PC-9 (cell line): ENCODE measurements at regions not wholly inside any gene's neighbourhood (a gene's known extent, or its start where the extent isn't known, plus 50 kb on each side); places are given as distances from the start of the nearest gene placed in this dataset.

ENCODE experiments used
- BruUV-seq: library from RNA; stranded (reverse); fragments of 400-500 nt; replicated peaks from 2 replicates; lab custom pipeline; 2021; lab: Mats Ljungman, UMichigan
- CTCF ChIA-PET: fragments of 300-600 bp; sonication (Branson Sonifier 250); formaldehyde crosslinking; loops from one replicate; lab custom pipeline; 2022; ENCODE audit warnings: antibody characterized with exemption; lab: Charles Lee
- POLR2A ChIA-PET: fragments of 300-600 bp; sonication (Branson Sonifier 250); formaldehyde crosslinking; loops from one replicate; lab custom pipeline; 2022; ENCODE audit warnings: antibody characterized with exemption; ENCODE audit not compliant: unreplicated experiment; lab: Charles Lee
- DNase-seq, 2 experiments: peaks; one replicate each; pipeline versions ENCODE4 v3.0.0 to v3.0.0-alpha.2; 2015 to 2022; ENCODE audit warnings: mixed read lengths in 1 of 2
- H2AFZ ChIP-seq: fragments of 200-600 bp; sonication (generic); 2 replicates; pipeline ENCODE4 v1.8.1; 2017; ENCODE audit warnings: antibody characterized with exemption
- H3F3A ChIP-seq: fragments of 200-600 bp; sonication (generic); 2 replicates; pipeline ENCODE4 v1.8.1; 2017; ENCODE audit warnings: antibody characterized with exemption, mild to moderate bottlenecking, low read depth; ENCODE audit not compliant: insufficient read depth
- H3K27ac ChIP-seq: fragments of 200-600 bp; sonication (generic); 2 replicates; pipeline ENCODE4 v1.6.1; 2016; ENCODE audit warnings: mixed run types
- H3K27me3 ChIP-seq: fragments of 200-600 bp; sonication (generic); 2 replicates; pipeline ENCODE4 v1.6.1; 2016; ENCODE audit warnings: low read depth, mixed run types; ENCODE audit not compliant: insufficient read depth
- H3K36me3 ChIP-seq: fragments of 200-600 bp; sonication (generic); 2 replicates; pipeline ENCODE4 v1.6.1; 2016; ENCODE audit warnings: low read depth, mixed run types
- H3K4me1 ChIP-seq: fragments of 200-600 bp; sonication (generic); replicated peaks from 2 replicates; pipeline ENCODE4 v1.6.1; 2016; ENCODE audit warnings: mixed run types; ENCODE audit not compliant: insufficient read depth
- H3K4me2 ChIP-seq: fragments of 200-600 bp; sonication (generic); 2 replicates; pipeline ENCODE4 v1.6.1; 2017; ENCODE audit warnings: mixed run types
- H3K4me3 ChIP-seq: fragments of 200-600 bp; sonication (generic); 2 replicates; pipeline ENCODE4 v1.6.1; 2016; ENCODE audit warnings: mixed run types
- H3K79me2 ChIP-seq: fragments of 200-600 bp; sonication (generic); 2 replicates; pipeline ENCODE4 v1.6.1; 2017; ENCODE audit warnings: low read depth, mixed run types
- H3K9me2 ChIP-seq: fragments of 200-600 bp; sonication (generic); 2 replicates; pipeline ENCODE4 v1.8.1; 2017; ENCODE audit warnings: mild to moderate bottlenecking; ENCODE audit not compliant: insufficient read depth
- H3K9me3 ChIP-seq: fragments of 200-600 bp; sonication (generic); 2 replicates; pipeline ENCODE4 v1.8.1; 2016; ENCODE audit warnings: low read depth; ENCODE audit not compliant: insufficient read depth
- H4K20me1 ChIP-seq: fragments of 200-600 bp; sonication (generic); 2 replicates; pipeline ENCODE4 v1.8.1; 2017; ENCODE audit not compliant: insufficient read depth
- EZH2 ChIP-seq: fragments of 200-600 bp; sonication (generic); IDR thresholded peaks from 2 replicates; pipeline ENCODE4 v1.8.0; 2017; ENCODE audit warnings: antibody characterized with exemption, low read depth
- intact Hi-C: fragments of 100-400 bp; cut with micrococcal nuclease; formaldehyde crosslinking; loops from one replicate; pipeline ENCODE4 v1.10.0; 2022; ENCODE audit not compliant: unreplicated experiment
- TF ChIP-seq, protein P1 (sequence below): fragments of 200-600 bp; sonication (generic); conservative IDR thresholded peaks from 2 replicates; pipeline ENCODE4 v1.6.1; 2017; ENCODE audit warnings: mixed run types, antibody characterized with exemption, mild to moderate bottlenecking, moderate library complexity

DNA sequence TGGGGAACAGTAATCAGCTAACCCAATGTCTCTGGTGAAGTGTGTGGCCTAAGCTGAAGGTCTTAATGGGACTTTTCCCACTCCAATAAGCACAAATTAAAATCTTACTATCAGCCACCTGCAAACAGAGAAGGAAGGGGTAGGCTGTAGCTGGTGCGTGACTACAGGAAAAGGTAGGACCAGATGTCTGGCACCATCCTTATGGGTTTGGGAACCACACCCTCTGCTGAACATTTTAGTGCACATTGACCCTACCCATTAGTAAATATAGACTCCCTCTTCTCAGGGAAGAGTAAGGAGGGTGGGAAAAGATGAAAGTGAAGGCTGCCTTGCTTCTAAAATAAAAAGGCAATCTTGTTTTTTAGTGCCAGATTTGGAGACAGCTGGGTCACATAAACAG, 602.8 kb downstream of the FAT4 start:
- no peaks in the 10 kb centered on the region for H3K36me3 ChIP-seq
- no TSS peak for BruUV-seq
- 0 out of 2 replicates have a peak, but pooled peaks cover 5% of the 10 kb centered on the region for H3K9me2 ChIP-seq
- H3K27me3 ChIP-seq: no peaks in the 10 kb centered on the region
- no peaks in the 10 kb centered on the region for H4K20me1 ChIP-seq
- POLR2A ChIA-PET: no interaction called here
- no peaks in the 10 kb centered on the region for H3K79me2 ChIP-seq
- no peak for TF ChIP-seq EZH2
- TF ChIP-seq, protein P1, sequence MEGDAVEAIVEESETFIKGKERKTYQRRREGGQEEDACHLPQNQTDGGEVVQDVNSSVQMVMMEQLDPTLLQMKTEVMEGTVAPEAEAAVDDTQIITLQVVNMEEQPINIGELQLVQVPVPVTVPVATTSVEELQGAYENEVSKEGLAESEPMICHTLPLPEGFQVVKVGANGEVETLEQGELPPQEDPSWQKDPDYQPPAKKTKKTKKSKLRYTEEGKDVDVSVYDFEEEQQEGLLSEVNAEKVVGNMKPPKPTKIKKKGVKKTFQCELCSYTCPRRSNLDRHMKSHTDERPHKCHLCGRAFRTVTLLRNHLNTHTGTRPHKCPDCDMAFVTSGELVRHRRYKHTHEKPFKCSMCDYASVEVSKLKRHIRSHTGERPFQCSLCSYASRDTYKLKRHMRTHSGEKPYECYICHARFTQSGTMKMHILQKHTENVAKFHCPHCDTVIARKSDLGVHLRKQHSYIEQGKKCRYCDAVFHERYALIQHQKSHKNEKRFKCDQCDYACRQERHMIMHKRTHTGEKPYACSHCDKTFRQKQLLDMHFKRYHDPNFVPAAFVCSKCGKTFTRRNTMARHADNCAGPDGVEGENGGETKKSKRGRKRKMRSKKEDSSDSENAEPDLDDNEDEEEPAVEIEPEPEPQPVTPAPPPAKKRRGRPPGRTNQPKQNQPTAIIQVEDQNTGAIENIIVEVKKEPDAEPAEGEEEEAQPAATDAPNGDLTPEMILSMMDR: no peak
- H3K4me1 ChIP-seq: no peaks in the 10 kb centered on the region
- no peak for DNase-seq
- intact Hi-C loops: no loop called here
- no peak overlapping the region for H3K4me2 ChIP-seq
- H3F3A ChIP-seq: no peaks in the 10 kb centered on the region
- H3K27ac ChIP-seq: no peak overlapping the region
- no peaks in the 10 kb centered on the region for H3K9me3 ChIP-seq
- CTCF ChIA-PET: no interaction called here
- no peak overlapping the region for H3K4me3 ChIP-seq
- no peak overlapping the region for H2AFZ ChIP-seq

DNA sequence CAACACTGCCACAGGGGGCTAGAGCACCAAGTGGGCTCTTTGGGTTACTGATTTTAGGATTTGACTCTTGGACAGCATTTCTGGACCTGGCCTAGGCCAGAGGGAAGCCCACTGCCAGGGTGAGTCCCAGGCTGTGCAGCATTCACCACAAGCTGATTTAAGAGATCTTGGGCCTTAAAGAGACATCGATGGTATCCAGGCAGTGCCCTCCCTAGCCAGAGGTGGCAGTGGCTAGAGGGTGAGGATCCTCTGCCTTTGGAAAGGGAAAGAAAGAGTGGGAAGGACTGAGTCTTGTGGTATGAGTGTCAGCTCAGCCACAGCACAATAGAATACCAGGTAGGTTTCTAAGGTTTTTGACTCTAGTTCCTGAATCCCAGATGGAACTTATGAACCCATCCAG, 613.9 kb downstream of the FAT4 start:
- Histone ChIP-seq H3K9me2 (no peaks in the 10 kb centered on the region), H3K36me3 (no peaks in the 10 kb centered on the region), H3F3A (no peaks in the 10 kb centered on the region), H4K20me1 (no peaks in the 10 kb centered on the region), H3K9me3 (no peaks in the 10 kb centered on the region), H2AFZ (no peak overlapping the region), H3K79me2 (no peaks in the 10 kb centered on the region), H3K4me2 (no peak overlapping the region), H3K4me1 (no peaks in the 10 kb centered on the region), H3K27ac (no peak overlapping the region), H3K27me3 (no peaks in the 10 kb centered on the region), H3K4me3 (no peak overlapping the region)
- CTCF ChIA-PET: no interaction called here
- TF ChIP-seq, protein P1: no peak
- TF ChIP-seq EZH2: no peak
- no peak for DNase-seq
- POLR2A ChIA-PET: no interaction called here
- intact Hi-C loops: no loop called here
- no TSS peak for BruUV-seq

DNA sequence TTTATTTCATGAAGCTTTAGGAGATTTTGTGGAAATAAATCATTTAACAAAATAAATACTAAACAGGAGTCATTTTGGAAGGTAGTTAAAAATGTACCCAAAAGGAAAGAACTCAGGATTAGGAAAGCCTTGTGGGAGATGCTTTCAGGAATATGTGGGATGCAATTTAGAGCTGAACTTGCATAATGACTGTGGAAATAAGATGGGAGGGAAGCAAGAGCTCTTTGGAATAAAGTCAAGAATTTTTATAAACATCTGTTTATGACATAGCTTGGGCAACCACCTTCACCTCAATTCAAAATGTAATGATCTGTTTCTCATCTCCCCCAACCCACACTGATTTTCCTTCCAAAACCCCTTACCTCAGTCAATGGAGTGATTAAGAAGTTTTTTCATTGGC, 623.8 kb downstream of the FAT4 start:
- DNase-seq: no peak
- no peaks in the 10 kb centered on the region; the same call in 1 of the 2 replicates for H3K9me3 ChIP-seq
- TF ChIP-seq EZH2: no peak
- TF ChIP-seq, protein P1: no peak
- no peaks in the 10 kb centered on the region for H3F3A ChIP-seq
- ChIA-PET CTCF (no interaction called here), POLR2A (no interaction called here)
- no peaks in the 10 kb centered on the region for H3K9me2 ChIP-seq
- intact Hi-C loops: no loop called here
- H3K4me1 ChIP-seq: no peaks in the 10 kb centered on the region
- H4K20me1 ChIP-seq: no peaks in the 10 kb centered on the region
- no peak overlapping the region for H3K4me3 ChIP-seq
- no peaks in the 10 kb centered on the region for H3K27me3 ChIP-seq
- BruUV-seq: no TSS peak
- H3K27ac ChIP-seq: no peak overlapping the region
- no peaks in the 10 kb centered on the region for H3K79me2 ChIP-seq
- no peaks in the 10 kb centered on the region for H3K36me3 ChIP-seq
- H3K4me2 ChIP-seq: no peak overlapping the region
- H2AFZ ChIP-seq: no peak overlapping the region
